Right lobe of liver (tissue), 4 donors: ENCODE measurements at regions not wholly inside any gene's neighbourhood (a gene's known extent, or its start where the extent isn't known, plus 50 kb on each side); places are given as distances from the start of the nearest gene placed in this dataset.
"Not testable (repeated sequence)": the region's sequence is repeated elsewhere in the genome, so short reads cannot be mapped to it uniquely, and the experiment has no call there.

Experiments
- POLR2A ChIP-seq: fragments of 450-650 bp; IDR thresholded peaks from one replicate; pipeline ENCODE4 v1.6.1; 2017; ENCODE audit warnings: antibody characterized with exemption, mild to moderate bottlenecking
- TF ChIP-seq, protein P1 (sequence below), 4 donors: fragments of 200-600 bp in 3 of 4; fragments of 450-650 bp in 1 of 4; IDR thresholded peaks; one replicate each; pipeline versions ENCODE4 v1.5.1 to v1.8.0; 2016 to 2022; ENCODE audit warnings: antibody characterized with exemption in 4 of 4, mild to moderate bottlenecking in 2 of 4
- donor health status: DM: no; HTN: no; CAD: no.
- donor health status: DM: no; HTN: no; CAD: no.
- donor health status: DM: no; HTN: yes; CAD: no.

DNA sequence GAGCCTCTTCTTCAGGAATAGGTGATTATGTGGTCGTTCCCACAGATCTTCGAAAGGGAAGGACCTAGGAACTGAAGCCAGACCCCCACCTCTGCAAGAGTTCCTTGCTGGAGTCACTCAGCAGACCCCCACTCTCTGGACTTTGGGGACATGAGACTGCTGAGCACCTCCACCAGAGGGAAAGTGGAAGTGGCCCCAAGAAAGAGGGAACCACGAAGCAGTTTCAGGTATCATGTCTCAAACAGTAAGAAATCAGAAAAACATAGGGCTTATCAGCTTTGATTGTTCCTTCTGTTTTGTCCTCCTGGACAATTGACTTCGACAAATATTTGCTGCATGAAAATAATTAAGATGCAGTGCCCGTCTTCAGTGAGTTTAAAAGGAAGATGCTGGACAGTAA is 98.9 kb downstream of the CDRT15L2 start:
- TF ChIP-seq POLR2A = not testable (repeated sequence)
- TF ChIP-seq, protein P1, sequence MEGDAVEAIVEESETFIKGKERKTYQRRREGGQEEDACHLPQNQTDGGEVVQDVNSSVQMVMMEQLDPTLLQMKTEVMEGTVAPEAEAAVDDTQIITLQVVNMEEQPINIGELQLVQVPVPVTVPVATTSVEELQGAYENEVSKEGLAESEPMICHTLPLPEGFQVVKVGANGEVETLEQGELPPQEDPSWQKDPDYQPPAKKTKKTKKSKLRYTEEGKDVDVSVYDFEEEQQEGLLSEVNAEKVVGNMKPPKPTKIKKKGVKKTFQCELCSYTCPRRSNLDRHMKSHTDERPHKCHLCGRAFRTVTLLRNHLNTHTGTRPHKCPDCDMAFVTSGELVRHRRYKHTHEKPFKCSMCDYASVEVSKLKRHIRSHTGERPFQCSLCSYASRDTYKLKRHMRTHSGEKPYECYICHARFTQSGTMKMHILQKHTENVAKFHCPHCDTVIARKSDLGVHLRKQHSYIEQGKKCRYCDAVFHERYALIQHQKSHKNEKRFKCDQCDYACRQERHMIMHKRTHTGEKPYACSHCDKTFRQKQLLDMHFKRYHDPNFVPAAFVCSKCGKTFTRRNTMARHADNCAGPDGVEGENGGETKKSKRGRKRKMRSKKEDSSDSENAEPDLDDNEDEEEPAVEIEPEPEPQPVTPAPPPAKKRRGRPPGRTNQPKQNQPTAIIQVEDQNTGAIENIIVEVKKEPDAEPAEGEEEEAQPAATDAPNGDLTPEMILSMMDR (IDR thresholded peaks at IDR 0.05) = not testable (repeated sequence)
